ENCODE measurements at regions not wholly inside any gene's neighbourhood (a gene's known extent, or its start where the extent isn't known, plus 50 kb on each side); places are given as distances from the start of the nearest gene placed in this dataset.
"Not testable (repeated sequence)": the region's sequence is repeated elsewhere in the genome, so short reads cannot be mapped to it uniquely, and the experiment has no call there.

GRCh38 chr20:48143435-48144081, 358.3 kb upstream of the SULF2 start:
- DNase-seq, result peak; percentile 80 to 94

GRCh38 chr20:48142516-48142773, 357.2 kb upstream of the SULF2 start:
- peak; percentile 21 to 58 for DNase-seq

- no peak for DNase-seq
These were observed 356.6 kb upstream of the SULF2 start for GRCh38 chr20:48141660-48142515.

- DNase-seq, result no peak
These were observed 354.2 kb upstream of the SULF2 start for GRCh38 chr20:48139262-48140041.

- DNase-seq, result no peak
These were observed 347.6 kb upstream of the SULF2 start for GRCh38 chr20:48132834-48133233.

- DNase-seq, result no peak
These were observed 346.3 kb upstream of the SULF2 start for GRCh38 chr20:48131581-48131980.

- DNase-seq, result no peak
These were observed 344.2 kb upstream of the SULF2 start for GRCh38 chr20:48129345-48129942.

- no peak for DNase-seq
These were observed 343.2 kb upstream of the SULF2 start for GRCh38 chr20:48128436-48128835.

- not testable (repeated sequence) for DNase-seq
These were observed 342.7 kb upstream of the SULF2 start for GRCh38 chr20:48127964-48128363.

- peak; percentile 30 to 67 for DNase-seq
These were observed 341.9 kb upstream of the SULF2 start for GRCh38 chr20:48127133-48127532.

- DNase-seq, result peak in 1 of 2 experiments; percentile 12
These were observed 341.0 kb upstream of the SULF2 start for GRCh38 chr20:48126227-48126740.

GRCh38 chr20:48124960-48125359, 339.7 kb upstream of the SULF2 start:
- no peak for DNase-seq

- DNase-seq, result no peak
These were observed 339.0 kb upstream of the SULF2 start for GRCh38 chr20:48124181-48124782.

- DNase-seq, result no peak
These were observed 334.8 kb upstream of the SULF2 start for GRCh38 chr20:48120120-48120519.

- DNase-seq, result not testable (repeated sequence)
These were observed 334.1 kb upstream of the SULF2 start for GRCh38 chr20:48119389-48119788.

- DNase-seq, result no peak
These were observed 330.2 kb upstream of the SULF2 start for GRCh38 chr20:48115502-48115901.

- no peak for DNase-seq
These were observed 322.3 kb upstream of the SULF2 start for GRCh38 chr20:48107560-48107959.

- DNase-seq, result no peak
These were observed 321.1 kb upstream of the SULF2 start for GRCh38 chr20:48106428-48106827.

- DNase-seq, result peak; percentile 84 to 94
These were observed 320.2 kb upstream of the SULF2 start for GRCh38 chr20:48105526-48105925.

- peak; percentile 50 to 87 for DNase-seq
These were observed 317.8 kb upstream of the SULF2 start for GRCh38 chr20:48102931-48103660.

GRCh38 chr20:48102076-48102787, 317.0 kb upstream of the SULF2 start:
- no peak for DNase-seq

Measured in NCI-H524 (cell line).